Body of pancreas (tissue), 4 donors: ENCODE measurements at regions not wholly inside any gene's neighbourhood (a gene's known extent, or its start where the extent isn't known, plus 50 kb on each side); places are given as distances from the start of the nearest gene placed in this dataset.
"Not testable (repeated sequence)": the region's sequence is repeated elsewhere in the genome, so short reads cannot be mapped to it uniquely, and the experiment has no call there.

ENCODE experiments used
- ATAC-seq: fragments of 150-250 bp; one replicate; pipeline ENCODE4 v1.9.1; 2016
- DNase-seq, 4 donors: peaks; one replicate each; pipeline ENCODE4 v3.0.0-alpha.2; 2019
- H3K27ac ChIP-seq, 4 donors: fragments of 200-600 bp; sonication (generic); 1 replicate in 3 of 4; 2 replicates in 1 of 4; pipeline versions ENCODE4 v1.5.1 to v1.6.1; 2016 to 2019; ENCODE audit warnings: mild to moderate bottlenecking in 1 of 4, mixed read lengths in 1 of 4, moderate library complexity in 1 of 4
- H3K27me3 ChIP-seq, 2 donors: fragments of 200-600 bp; sonication (generic); one replicate each; pipeline ENCODE4 v1.6.0; 2016; ENCODE audit warnings: mild to moderate bottlenecking in 1 of 2
- H3K36me3 ChIP-seq, 2 donors: fragments of 200-600 bp; sonication (generic); replicated peaks in 1 of 2; 2 replicates each; pipeline ENCODE4 v1.5.1; 2016; ENCODE audit warnings: low read depth in 2 of 2; ENCODE audit not compliant: insufficient read depth in 1 of 2
- H3K4me1 ChIP-seq: fragments of 200-600 bp; sonication (generic); one replicate; pipeline ENCODE4 v1.6.0; 2016
- H3K4me3 ChIP-seq, 2 donors: fragments of 200-600 bp; sonication (generic); 1 replicate in 1 of 2; 2 replicates in 1 of 2; pipeline ENCODE4 v1.5.1; 2016 to 2019
- H3K9me3 ChIP-seq, 3 donors: fragments of 200-600 bp; sonication (generic); 1 replicate in 2 of 3; 2 replicates in 1 of 3; pipeline ENCODE4 v1.5.1; 2016
- CTCF ChIP-seq, 7 experiments: fragments of 450-650 bp in 4 of 7; fragments of 200-600 bp in 3 of 7; sonication (generic) in 3 of 7; IDR thresholded peaks; one replicate each; pipeline ENCODE4 v1.5.1; 2016 to 2019; ENCODE audit warnings: antibody characterized with exemption in 7 of 7
- POLR2A ChIP-seq, 3 donors: fragments of 450-650 bp; IDR thresholded peaks; one replicate each; pipeline ENCODE4 v1.6.1; 2016; ENCODE audit warnings: antibody characterized with exemption in 3 of 3, mild to moderate bottlenecking in 2 of 3
- WGBS, 2 donors: methylation state at CpG; one replicate each; pipeline ENCODE4 v1.1.5; 2017; 5-methylcytosine and 5-hydroxymethylcytosine counted together
- intact Hi-C: fragments of 100-400 bp; cut with DNase I; formaldehyde crosslinking; loops from one replicate; pipeline ENCODE4 v1.15.1; 2023

GRCh38 chr4:126489826-126490463 lies 1142.8 kb upstream of the INTU start:
- H3K9me3 ChIP-seq, result no peaks in the 10 kb centered on the region
- no peak overlapping the region for H3K4me3 ChIP-seq
- H3K27ac ChIP-seq, result no peak overlapping the region
- no peaks in the 10 kb centered on the region for H3K27me3 ChIP-seq
- intact Hi-C loops, result no loop called here
- no peak for TF ChIP-seq CTCF (IDR thresholded peaks at IDR 0.05)
- TF ChIP-seq POLR2A (IDR thresholded peaks at IDR 0.05), result no peak
- no peak for DNase-seq
- H3K36me3 ChIP-seq, result no peaks in the 10 kb centered on the region
- ATAC-seq, result no peak
- H3K4me1 ChIP-seq, result no peaks in the 10 kb centered on the region
- 89 to 97% methylated on average over 6 to 31 of the region's 33 CpGs for WGBS, 2 donors

- no peaks in the 10 kb centered on the region for H3K27me3 ChIP-seq
- H3K36me3 ChIP-seq, result no peaks in the 10 kb centered on the region
- H3K4me3 ChIP-seq, result no peak overlapping the region
- WGBS, 2 donors, result 40 to 50% methylated on average over 1 of the region's 1 CpG
- no peak for DNase-seq
- no peak overlapping the region for H3K27ac ChIP-seq
- no peak for TF ChIP-seq POLR2A (IDR thresholded peaks at IDR 0.05)
- no peak for TF ChIP-seq CTCF (IDR thresholded peaks at IDR 0.05)
- intact Hi-C loops, result no loop called here
- H3K4me1 ChIP-seq, result no peaks in the 10 kb centered on the region
- no peak for ATAC-seq
- H3K9me3 ChIP-seq, result no peaks in the 10 kb centered on the region
Measured at GRCh38 chr4:126495163-126495752, 1137.5 kb upstream of the INTU start.

- no peaks in the 10 kb centered on the region for H3K4me1 ChIP-seq
- no peak overlapping the region for H3K4me3 ChIP-seq
- no peaks in the 10 kb centered on the region for H3K27me3 ChIP-seq
- no peaks in the 10 kb centered on the region for H3K36me3 ChIP-seq
- no peaks in the 10 kb centered on the region for H3K9me3 ChIP-seq
- DNase-seq (no peak), ATAC-seq (no peak)
- H3K27ac ChIP-seq, result no peak overlapping the region
- TF ChIP-seq POLR2A (IDR thresholded peaks at IDR 0.05), result no peak
- no peak for TF ChIP-seq CTCF (IDR thresholded peaks at IDR 0.05)
- intact Hi-C loops, result no loop called here
- 32 to 50% methylated on average over 1 of the region's 1 CpG for WGBS, 2 donors
Measured at GRCh38 chr4:126512979-126513378, 1119.8 kb upstream of the INTU start.

- H3K27me3 ChIP-seq, result no peaks in the 10 kb centered on the region
- no peaks in the 10 kb centered on the region for H3K9me3 ChIP-seq
- DNase-seq, result no peak
- no peaks in the 10 kb centered on the region for H3K4me1 ChIP-seq
- intact Hi-C loops, result no loop called here
- no peak for TF ChIP-seq POLR2A (IDR thresholded peaks at IDR 0.05)
- no peak for TF ChIP-seq CTCF (IDR thresholded peaks at IDR 0.05)
- no peaks in the 10 kb centered on the region for H3K36me3 ChIP-seq
- ATAC-seq, result no peak
- H3K27ac ChIP-seq, result no peak overlapping the region
- H3K4me3 ChIP-seq, result no peak overlapping the region
Measured at GRCh38 chr4:126513596-126513995, 1119.2 kb upstream of the INTU start.

- Histone ChIP-seq H3K4me3 (no peak overlapping the region), H3K36me3 (no peaks in the 10 kb centered on the region), H3K4me1 (no peaks in the 10 kb centered on the region), H3K27me3 (no peaks in the 10 kb centered on the region), H3K9me3 (no peaks in the 10 kb centered on the region), H3K27ac (no peak overlapping the region)
- ATAC-seq, result no peak
- 27 to 28% methylated on average over 1 of the region's 1 CpG for WGBS, 2 donors
- DNase-seq, result no peak
- TF ChIP-seq POLR2A (IDR thresholded peaks at IDR 0.05) (no peak), CTCF (IDR thresholded peaks at IDR 0.05) (no peak)
- intact Hi-C loops, result no loop called here
Measured at GRCh38 chr4:126520731-126521130, 1112.0 kb upstream of the INTU start.

- ATAC-seq, H3K27me3 ChIP-seq, H3K27ac ChIP-seq, H3K4me1 ChIP-seq, DNase-seq, H3K4me3 ChIP-seq, intact Hi-C loops, H3K9me3 ChIP-seq, H3K36me3 ChIP-seq: not testable (repeated sequence)
- 64 to 67% methylated on average over 2 of the region's 2 CpGs for WGBS, 2 donors
Measured at GRCh38 chr4:126525400-126525799, 1107.4 kb upstream of the INTU start.
